ENCODE measurements at regions not wholly inside any gene's neighbourhood (a gene's known extent, or its start where the extent isn't known, plus 50 kb on each side); places are given as distances from the start of the nearest gene placed in this dataset.

DNA sequence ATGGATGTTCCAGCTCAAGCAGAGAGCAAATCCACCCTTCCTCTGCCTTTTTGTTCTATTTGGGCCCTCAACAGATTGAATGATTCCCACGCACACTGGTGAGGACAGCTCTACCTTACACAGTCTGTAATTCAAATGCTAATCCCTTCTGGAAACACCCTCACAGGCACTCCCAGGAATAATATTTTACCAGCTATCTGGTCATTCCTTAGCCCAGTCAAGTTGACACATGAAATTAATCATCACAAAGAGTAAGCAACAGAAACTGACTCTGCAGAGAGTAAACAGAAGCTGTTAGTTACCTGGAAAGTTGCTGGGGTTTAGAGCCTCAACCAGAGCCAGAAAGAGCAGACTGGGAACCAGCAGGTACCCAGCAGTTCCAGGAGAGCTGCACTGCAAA lies 75.5 kb upstream of the MMP2 start:
- Histone ChIP-seq H3K9me2 (replicated peaks; ENCODE audit: insufficient read depth) (no peaks in the 10 kb centered on the region), H3K9me3 (ENCODE audit: low read depth) (no peaks in the 10 kb centered on the region), H3K4me3 (no peak overlapping the region), H3K4me1 (ENCODE audit: insufficient read depth) (no peaks in the 10 kb centered on the region), H4K20me1 (ENCODE audit: insufficient read depth, poor library complexity, severe bottlenecking) (no peaks in the 10 kb centered on the region), H2AFZ (no peak overlapping the region), H3K79me2 (no peaks in the 10 kb centered on the region), H3K36me3 (replicated peaks; ENCODE audit: insufficient read depth, low read depth) (no peaks in the 10 kb centered on the region), H3K27me3 (peaks cover 6% of the 10 kb centered on the region), H3K27ac (no peak overlapping the region), H3K4me2 (no peak overlapping the region)
- 64% methylated on average over 1 of the region's 1 CpG for WGBS (ENCODE audit: low lambda C conversion rate, missing lambda C conversion rate)
- TF ChIP-seq EZH2phosphoT487 (IDR thresholded peaks at IDR 0.05; ENCODE audit: low read depth, severe bottlenecking, unreplicated experiment) (no peak), EZH2 (IDR thresholded peaks at IDR 0.05; ENCODE audit: borderline replicate concordance) (no peak)
- TF ChIP-seq, protein P1, sequence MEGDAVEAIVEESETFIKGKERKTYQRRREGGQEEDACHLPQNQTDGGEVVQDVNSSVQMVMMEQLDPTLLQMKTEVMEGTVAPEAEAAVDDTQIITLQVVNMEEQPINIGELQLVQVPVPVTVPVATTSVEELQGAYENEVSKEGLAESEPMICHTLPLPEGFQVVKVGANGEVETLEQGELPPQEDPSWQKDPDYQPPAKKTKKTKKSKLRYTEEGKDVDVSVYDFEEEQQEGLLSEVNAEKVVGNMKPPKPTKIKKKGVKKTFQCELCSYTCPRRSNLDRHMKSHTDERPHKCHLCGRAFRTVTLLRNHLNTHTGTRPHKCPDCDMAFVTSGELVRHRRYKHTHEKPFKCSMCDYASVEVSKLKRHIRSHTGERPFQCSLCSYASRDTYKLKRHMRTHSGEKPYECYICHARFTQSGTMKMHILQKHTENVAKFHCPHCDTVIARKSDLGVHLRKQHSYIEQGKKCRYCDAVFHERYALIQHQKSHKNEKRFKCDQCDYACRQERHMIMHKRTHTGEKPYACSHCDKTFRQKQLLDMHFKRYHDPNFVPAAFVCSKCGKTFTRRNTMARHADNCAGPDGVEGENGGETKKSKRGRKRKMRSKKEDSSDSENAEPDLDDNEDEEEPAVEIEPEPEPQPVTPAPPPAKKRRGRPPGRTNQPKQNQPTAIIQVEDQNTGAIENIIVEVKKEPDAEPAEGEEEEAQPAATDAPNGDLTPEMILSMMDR (IDR thresholded peaks at IDR 0.05; ENCODE audit: poor library complexity), result no peak
- DNase-seq (ENCODE audit: low spot score), result no peak

DNA sequence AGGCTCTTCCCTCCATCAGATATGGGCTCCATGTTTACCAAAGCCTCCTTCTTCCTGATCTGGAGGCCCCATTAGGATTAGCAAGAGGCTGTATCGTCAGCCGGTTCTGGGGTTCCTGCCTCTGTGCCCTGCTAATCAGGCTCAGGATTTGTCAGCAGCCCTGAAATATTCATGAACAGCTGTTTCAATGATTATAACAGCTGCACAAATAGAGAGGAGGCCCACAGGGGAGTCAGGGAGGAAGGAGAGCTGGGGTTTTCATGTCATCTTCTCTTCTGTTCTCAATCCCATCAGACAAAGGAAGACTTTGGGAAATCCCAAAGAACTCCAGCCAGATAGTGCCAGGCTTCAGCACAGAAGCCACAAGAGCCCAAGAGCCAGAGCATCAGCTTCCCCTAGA lies 72.3 kb upstream of the MMP2 start:
- Histone ChIP-seq H4K20me1 (ENCODE audit: insufficient read depth, poor library complexity, severe bottlenecking) (no peaks in the 10 kb centered on the region), H3K4me2 (no peak overlapping the region), H3K9me2 (replicated peaks; ENCODE audit: insufficient read depth) (no peaks in the 10 kb centered on the region), H3K27ac (no peak overlapping the region), H3K36me3 (replicated peaks; ENCODE audit: insufficient read depth, low read depth) (no peaks in the 10 kb centered on the region), H3K79me2 (no peaks in the 10 kb centered on the region), H3K4me1 (ENCODE audit: insufficient read depth) (no peaks in the 10 kb centered on the region), H2AFZ (no peak overlapping the region), H3K27me3 (peaks cover 11% of the 10 kb centered on the region), H3K4me3 (no peak overlapping the region), H3K9me3 (ENCODE audit: low read depth) (no peaks in the 10 kb centered on the region)
- no peak for TF ChIP-seq EZH2phosphoT487 (IDR thresholded peaks at IDR 0.05; ENCODE audit: low read depth, severe bottlenecking, unreplicated experiment)
- no peak for TF ChIP-seq EZH2 (IDR thresholded peaks at IDR 0.05; ENCODE audit: borderline replicate concordance)
- TF ChIP-seq, protein P1 (IDR thresholded peaks at IDR 0.05; ENCODE audit: poor library complexity), result no peak
- WGBS (ENCODE audit: low lambda C conversion rate, missing lambda C conversion rate), result 77% methylated on average over 2 of the region's 2 CpGs
- no peak for DNase-seq (ENCODE audit: low spot score)

DNA sequence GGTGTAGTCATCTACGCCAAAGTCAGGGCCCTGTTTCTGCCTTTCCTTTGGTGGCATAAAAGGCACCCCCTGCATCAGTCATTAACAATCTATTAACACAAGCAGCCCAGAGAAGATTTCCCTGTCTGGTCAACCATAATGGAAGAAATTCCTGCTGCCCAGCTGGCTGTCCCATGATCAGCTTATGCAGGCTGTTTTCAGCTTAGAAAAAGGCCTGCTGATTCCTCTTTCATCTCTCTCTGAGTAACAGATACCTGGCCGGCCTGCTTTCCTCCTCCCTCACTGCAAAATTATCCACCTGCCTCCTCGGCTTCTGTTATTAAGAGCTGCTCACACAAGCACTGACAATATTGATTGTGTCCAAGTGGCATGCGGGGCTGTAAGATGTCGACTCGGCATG lies 70.3 kb upstream of the MMP2 start:
- no peak overlapping the region for H3K4me2 ChIP-seq
- H4K20me1 ChIP-seq (ENCODE audit: insufficient read depth, poor library complexity, severe bottlenecking), result no peaks in the 10 kb centered on the region
- no peaks in the 10 kb centered on the region for H3K4me1 ChIP-seq (ENCODE audit: insufficient read depth)
- no peaks in the 10 kb centered on the region for H3K36me3 ChIP-seq (replicated peaks; ENCODE audit: insufficient read depth, low read depth)
- no peaks in the 10 kb centered on the region for H3K79me2 ChIP-seq
- H3K27me3 ChIP-seq, result peaks cover 20% of the 10 kb centered on the region
- no peak overlapping the region for H3K27ac ChIP-seq
- 79% methylated on average over 6 of the region's 6 CpGs for WGBS (ENCODE audit: low lambda C conversion rate, missing lambda C conversion rate)
- no peak for DNase-seq (ENCODE audit: low spot score)
- TF ChIP-seq, protein P1 (IDR thresholded peaks at IDR 0.05; ENCODE audit: poor library complexity), result no peak
- TF ChIP-seq EZH2phosphoT487 (IDR thresholded peaks at IDR 0.05; ENCODE audit: low read depth, severe bottlenecking, unreplicated experiment), result no peak
- no peak overlapping the region for H2AFZ ChIP-seq
- no peak overlapping the region for H3K4me3 ChIP-seq
- no peaks in the 10 kb centered on the region for H3K9me3 ChIP-seq (ENCODE audit: low read depth)
- H3K9me2 ChIP-seq (replicated peaks; ENCODE audit: insufficient read depth), result no peaks in the 10 kb centered on the region

DNA sequence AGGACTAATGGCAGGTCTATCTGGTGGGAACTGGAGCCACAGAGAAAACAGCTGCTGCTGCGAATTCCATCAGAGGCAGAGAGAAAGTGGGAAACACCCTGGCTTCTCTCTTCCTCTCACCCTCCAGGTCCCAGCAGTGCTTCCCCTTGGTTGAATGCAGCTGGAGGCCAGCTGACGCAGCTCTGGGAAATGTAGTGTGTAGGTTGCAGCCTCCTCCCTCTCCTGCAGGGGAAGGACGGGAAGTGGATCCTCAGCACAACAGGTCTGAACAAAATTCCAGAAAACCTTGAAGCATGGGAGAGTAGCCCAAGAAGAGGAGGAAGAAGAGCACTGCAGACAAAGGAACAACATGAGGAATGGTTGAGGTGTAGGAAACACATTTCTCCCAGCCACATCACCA lies 67.8 kb upstream of the MMP2 start:
- WGBS (ENCODE audit: low lambda C conversion rate, missing lambda C conversion rate), result 70% methylated on average over 3 of the region's 3 CpGs
- H3K9me2 ChIP-seq (replicated peaks; ENCODE audit: insufficient read depth), result no peaks in the 10 kb centered on the region
- no peak for DNase-seq (ENCODE audit: low spot score)
- peaks cover 22% of the 10 kb centered on the region for H3K27me3 ChIP-seq
- H4K20me1 ChIP-seq (ENCODE audit: insufficient read depth, poor library complexity, severe bottlenecking), result no peaks in the 10 kb centered on the region
- no peak overlapping the region for H3K4me3 ChIP-seq
- no peak for TF ChIP-seq EZH2 (IDR thresholded peaks at IDR 0.05; ENCODE audit: borderline replicate concordance)
- H3K36me3 ChIP-seq (replicated peaks; ENCODE audit: insufficient read depth, low read depth), result no peaks in the 10 kb centered on the region
- H3K79me2 ChIP-seq, result no peaks in the 10 kb centered on the region
- no peaks in the 10 kb centered on the region for H3K4me1 ChIP-seq (ENCODE audit: insufficient read depth)
- H3K27ac ChIP-seq, result no peak overlapping the region
- no peak overlapping the region for H3K4me2 ChIP-seq
- H2AFZ ChIP-seq, result no peak overlapping the region
- H3K9me3 ChIP-seq (ENCODE audit: low read depth), result no peaks in the 10 kb centered on the region

Data from hepatocyte (in vitro differentiated cells).